GM18498 (cell line): ENCODE measurements at regions not wholly inside any gene's neighbourhood (a gene's known extent, or its start where the extent isn't known, plus 50 kb on each side); places are given as distances from the start of the nearest gene placed in this dataset.

Source experiments
- ATAC-seq: cut with Tn5 transposase; IDR thresholded peaks from one replicate; pipeline ENCODE4 v1.9.1; 2021; ENCODE audit warnings: mild to moderate bottlenecking, moderate library complexity; ENCODE audit not compliant: unreplicated experiment

DNA sequence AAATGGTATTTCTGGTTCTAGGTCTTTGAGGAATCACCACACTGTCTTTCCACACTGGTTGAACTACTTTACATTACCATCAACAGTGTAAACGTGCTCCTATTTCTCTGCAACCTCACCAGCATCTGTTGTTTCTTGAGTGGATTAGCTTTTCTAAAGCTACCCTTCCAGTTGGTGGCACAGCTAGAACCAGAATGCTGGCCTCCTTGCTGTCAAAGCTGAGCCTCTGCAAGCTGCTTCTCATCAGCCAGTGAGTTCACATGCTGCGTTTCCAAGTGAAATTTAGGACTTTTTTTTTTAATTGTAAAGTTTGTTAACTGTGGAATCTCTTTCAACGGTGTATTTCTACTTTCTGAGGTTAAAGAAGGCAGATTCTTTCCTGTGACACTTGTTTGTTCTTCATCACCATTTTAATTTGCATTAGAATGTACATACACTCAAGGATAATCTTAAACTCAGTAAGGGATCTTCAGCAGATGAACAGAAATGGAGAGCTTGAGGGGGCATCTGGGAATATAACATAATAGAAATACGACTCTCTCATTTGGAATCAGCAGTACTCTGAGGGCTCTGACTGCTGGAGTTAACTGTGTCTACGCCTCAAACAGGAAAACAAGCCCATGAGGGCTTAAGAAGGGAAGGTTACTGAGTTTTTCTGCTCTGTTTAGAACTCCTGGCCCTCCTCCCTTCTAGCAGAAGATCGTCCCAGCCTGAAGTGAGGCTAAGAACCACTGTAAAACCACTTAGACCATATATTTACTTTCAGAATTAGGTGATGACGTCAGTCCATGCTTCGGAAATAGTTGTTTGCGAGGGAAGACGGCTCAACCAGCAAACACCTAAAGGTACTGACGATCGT, 148.4 kb upstream of the FAM20A start:
- ATAC-seq, result no peak

DNA sequence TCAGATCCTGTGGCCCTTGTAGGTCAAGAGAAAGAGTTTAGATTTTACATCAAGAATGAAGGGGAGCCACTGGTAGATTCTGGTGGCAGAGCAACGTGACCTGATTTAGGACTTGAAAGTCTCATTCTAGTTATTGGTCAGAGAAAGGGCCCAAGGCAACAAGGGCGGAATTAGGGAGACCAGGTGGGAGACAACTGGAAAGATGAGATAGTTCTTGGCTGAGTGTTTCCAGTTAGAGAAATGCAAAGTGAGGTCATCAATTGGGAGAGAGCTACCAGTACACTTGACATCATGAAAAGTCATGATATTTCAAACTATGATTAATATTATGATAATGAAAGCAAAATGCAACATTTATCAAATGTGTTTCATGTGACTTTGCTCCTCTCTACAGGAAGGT, 147.2 kb upstream of the FAM20A start:
- ATAC-seq, result no peak

GRCh38 chr17:68740555-68741447, 139.6 kb upstream of the FAM20A start:
- ATAC-seq, result no peak

DNA sequence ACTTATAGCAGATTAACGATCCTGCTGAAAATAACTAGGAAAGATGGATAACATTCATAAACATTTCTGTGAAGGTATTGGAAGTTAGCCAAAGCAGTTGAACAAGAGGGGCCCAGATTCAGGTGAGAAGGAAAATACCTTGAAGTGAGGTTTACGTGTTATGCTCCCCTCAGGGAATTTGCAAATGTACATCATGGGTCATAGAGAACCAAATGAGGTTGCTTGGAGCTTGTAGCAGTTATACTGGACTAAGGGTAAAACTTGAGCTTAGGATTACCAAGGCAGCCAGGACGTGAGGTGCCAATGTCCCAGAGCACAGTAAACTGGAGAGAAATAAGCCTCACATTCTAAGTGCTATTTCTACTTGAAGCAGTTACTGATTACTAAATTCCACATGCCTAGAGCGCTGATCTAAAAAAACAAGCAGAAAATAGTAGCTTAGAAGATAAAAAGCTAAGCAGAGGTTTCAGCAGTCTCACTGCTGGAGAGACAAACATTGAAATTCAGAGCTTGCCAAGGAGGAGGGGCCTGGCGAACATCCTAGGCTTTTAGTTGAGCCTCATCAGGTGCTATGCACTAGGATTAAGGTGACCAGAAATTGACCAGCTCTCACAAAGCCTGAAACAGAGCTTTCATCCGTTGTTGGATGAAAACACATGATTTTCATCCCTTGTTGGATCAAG, 136.7 kb upstream of the FAM20A start:
- no peak for ATAC-seq

DNA sequence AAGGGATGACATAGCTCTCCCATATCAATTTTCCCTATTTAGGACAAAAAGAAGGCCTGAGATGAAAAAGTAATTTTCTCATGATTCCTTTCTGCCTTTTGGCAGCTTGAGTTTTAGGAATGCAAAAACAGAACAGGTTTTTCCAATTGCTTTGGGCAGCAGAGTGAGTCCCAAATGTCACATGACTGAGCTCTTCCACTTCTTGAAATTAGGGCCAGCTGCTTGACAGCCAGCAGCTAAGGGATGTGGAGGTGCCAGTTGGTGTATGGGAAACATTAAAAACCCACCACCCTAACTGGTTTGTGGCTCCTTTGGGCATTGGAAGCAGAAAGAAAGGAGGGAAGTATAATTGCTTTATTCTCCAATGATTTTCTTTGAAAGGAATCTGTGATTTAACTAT, 133.8 kb upstream of the FAM20A start:
- no peak for ATAC-seq

GRCh38 chr17:68734187-68734900, 133.2 kb upstream of the FAM20A start:
- ATAC-seq, result no peak

- ATAC-seq, result no peak
These were observed 132.3 kb upstream of the FAM20A start for GRCh38 chr17:68733241-68734176.

- ATAC-seq, result no peak
These were observed 131.2 kb upstream of the FAM20A start for GRCh38 chr17:68732301-68732749.

DNA sequence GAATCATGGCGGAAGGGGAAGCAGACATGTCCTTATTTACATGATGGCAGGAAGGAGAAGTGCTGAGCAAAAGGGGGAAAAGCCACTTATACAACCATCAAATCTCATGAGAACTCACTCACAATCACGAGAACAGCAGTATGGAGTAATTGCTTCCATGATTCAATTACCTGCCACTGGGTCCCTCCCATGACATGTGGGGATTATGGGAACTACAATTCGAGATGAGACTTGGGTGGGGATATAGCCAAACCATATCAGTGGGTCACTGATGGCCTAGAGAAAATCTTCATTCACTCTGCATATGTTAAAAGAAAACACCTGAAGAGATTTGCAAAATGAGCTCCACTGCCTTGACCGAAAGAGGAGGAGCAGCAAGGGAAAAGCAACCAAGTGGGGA, 130.3 kb upstream of the FAM20A start:
- no peak for ATAC-seq

DNA sequence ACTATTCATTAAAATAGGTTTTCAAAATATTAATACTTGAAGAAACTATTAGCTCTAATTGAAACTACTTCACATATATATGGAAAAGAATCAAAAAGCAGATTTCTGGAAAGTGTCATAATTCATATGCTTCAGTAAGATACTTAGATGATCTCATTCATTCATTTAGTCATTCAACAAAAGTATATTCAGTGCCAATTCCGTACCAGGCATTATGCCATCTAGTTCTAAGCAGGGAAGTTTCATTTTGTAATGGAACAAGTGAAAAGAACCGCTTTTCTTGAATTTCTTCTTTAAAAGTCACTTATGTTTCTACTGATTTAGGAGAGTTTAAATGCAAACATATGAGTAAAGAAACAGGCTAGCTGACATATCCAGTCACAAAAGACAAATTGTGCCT, 118.3 kb upstream of the FAM20A start:
- no peak for ATAC-seq

DNA sequence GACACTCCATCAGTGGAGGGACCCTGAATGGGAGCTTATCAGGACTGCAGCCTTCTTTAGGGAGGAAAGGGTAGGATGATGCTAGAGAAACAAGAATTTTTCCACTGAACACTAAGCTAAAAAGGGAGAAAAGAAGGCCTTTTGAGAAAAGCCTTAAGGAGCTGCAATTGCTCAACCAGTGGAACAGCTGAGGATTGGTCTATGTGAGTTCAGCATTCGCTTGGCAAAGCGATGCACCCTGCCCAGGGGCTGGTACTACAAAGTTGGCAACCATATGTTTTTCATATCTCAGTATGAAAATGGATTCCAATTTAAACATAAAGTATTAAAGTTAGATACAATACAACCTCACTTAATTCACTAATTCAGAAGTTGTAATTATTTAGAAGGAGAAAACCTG, 117.8 kb upstream of the FAM20A start:
- ATAC-seq, result no peak

DNA sequence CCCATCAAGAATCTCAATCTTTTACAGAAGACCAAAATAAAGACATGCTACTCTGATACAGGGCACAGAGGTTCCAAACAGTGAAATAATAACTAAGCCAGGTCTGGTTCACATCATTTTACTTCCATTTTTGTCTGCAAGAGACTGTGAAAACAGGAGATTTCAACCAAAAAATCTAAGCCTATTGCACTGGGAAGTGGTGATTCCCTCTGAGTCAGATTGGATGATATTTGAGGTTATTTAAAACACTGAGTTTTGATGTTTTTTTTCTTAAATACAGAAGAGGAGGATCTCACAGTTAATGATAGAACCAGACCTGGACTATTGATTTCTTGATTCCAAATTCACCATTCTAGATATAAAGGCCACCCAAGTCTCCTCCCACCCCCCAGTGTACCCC, 117.3 kb upstream of the FAM20A start:
- ATAC-seq, result no peak

- ATAC-seq, result no peak
These were observed 113.5 kb upstream of the FAM20A start for GRCh38 chr17:68714676-68715075.

DNA sequence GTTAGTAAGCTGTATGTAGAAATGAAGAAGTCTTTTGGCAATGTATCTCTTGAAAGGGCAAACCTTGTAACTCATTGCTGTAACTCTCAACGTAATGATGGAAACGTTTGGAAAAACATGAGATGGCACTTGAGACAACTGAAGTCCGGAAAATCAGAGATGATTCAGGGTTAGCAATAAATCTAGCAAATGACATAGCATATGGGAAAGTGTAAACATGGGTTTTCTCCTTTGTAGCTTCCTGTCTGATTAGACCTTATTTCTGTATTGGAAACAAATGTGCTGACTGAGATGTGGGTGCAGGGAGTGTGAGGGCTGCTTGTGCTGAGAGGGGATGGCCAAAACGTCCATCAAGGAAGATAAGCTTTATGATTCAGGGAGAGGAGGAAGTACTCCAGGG, 110.7 kb upstream of the FAM20A start:
- no peak for ATAC-seq

DNA sequence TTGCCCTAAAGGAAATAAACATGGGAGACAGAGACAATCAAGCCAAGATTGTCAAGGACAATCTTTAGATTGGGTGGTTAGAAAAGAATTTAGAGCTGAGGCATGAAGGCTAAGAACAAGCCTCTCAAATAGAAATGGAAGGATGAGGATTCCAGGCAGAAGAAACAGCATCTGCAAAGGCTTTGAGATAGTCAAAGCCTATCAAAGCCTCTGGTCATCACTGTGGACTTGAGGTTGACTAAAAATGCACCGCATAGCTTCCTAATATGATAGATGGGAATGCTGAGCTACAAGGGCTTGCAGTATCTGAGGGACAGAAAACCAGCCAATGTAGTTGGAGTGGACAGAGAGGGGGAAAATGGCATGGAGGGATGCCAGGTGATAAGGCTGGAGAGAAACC, 109.8 kb upstream of the FAM20A start:
- no peak for ATAC-seq

GRCh38 chr17:68710035-68710780, 109.0 kb upstream of the FAM20A start:
- no peak for ATAC-seq

- no peak for ATAC-seq
These were observed 108.3 kb upstream of the FAM20A start for GRCh38 chr17:68709461-68709860.

- no peak for ATAC-seq
These were observed 105.9 kb upstream of the FAM20A start for GRCh38 chr17:68707031-68707430.

DNA sequence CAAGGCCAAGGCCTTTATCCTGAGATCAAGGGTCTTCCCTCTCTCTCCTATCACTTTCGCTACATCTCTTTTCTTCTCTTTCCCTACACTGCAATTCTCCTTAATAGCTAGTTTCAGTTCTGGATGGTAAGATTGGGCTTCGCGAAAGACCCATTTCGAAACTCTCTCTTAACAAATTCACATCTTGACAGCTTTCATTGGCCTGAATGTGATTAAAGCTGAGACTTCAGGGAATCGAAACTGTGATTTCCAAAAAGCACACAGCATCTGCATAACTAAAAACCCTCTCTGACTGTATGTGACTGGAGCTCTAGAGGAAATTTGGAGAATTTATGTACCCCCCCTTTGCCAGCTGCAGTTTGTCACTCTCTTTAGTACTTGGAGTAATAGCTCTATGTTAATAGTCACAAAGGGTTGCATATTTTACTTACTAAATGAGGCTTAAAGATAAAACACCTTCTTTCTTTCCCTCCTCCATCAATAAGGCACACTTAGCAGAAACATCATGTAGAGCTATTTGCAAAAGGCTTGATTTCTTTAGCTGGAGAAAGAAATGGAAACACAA, 105.3 kb upstream of the FAM20A start:
- no peak for ATAC-seq
